B cell (primary cell): ENCODE measurements at regions not wholly inside any gene's neighbourhood (a gene's known extent, or its start where the extent isn't known, plus 50 kb on each side); places are given as distances from the start of the nearest gene placed in this dataset.

ENCODE experiments used
- EZH2 ChIP-seq: IDR thresholded peaks from 2 replicates; pipeline ENCODE4 v1.6.1; 2012; ENCODE audit warnings: borderline replicate concordance, low read depth, mild to moderate bottlenecking, moderate library complexity, low read length; ENCODE audit not compliant: insufficient read depth, poor library complexity, severe bottlenecking
- TF ChIP-seq, protein P1 (sequence below): fragments of 200-600 bp; IDR thresholded peaks from one replicate; pipeline ENCODE4 v1.8.0; 2022; ENCODE audit warnings: antibody characterized with exemption, mild to moderate bottlenecking

DNA sequence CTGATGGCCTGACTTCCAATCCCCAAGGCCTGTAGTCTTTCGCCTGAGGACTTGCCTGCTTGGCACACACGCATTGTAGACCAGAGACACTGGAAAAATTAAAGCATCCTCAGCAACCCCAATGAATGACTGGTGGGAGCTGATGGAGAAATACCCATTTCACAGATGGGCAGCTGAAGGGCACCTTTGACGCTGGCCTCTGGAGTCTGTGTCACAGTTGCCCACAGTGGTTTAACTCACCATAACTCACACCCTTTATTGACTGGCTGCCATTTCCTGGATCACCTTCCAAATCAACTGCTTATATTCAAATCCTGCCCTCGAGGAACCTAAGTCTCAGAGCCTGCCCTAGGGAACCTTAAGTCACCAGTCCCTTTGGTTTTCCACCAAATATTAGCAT lies 183.1 kb downstream of the SHQ1 start:
- TF ChIP-seq, protein P1, sequence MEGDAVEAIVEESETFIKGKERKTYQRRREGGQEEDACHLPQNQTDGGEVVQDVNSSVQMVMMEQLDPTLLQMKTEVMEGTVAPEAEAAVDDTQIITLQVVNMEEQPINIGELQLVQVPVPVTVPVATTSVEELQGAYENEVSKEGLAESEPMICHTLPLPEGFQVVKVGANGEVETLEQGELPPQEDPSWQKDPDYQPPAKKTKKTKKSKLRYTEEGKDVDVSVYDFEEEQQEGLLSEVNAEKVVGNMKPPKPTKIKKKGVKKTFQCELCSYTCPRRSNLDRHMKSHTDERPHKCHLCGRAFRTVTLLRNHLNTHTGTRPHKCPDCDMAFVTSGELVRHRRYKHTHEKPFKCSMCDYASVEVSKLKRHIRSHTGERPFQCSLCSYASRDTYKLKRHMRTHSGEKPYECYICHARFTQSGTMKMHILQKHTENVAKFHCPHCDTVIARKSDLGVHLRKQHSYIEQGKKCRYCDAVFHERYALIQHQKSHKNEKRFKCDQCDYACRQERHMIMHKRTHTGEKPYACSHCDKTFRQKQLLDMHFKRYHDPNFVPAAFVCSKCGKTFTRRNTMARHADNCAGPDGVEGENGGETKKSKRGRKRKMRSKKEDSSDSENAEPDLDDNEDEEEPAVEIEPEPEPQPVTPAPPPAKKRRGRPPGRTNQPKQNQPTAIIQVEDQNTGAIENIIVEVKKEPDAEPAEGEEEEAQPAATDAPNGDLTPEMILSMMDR: no peak
- TF ChIP-seq EZH2: no peak
